ENCODE measurements at regions not wholly inside any gene's neighbourhood (a gene's known extent, or its start where the extent isn't known, plus 50 kb on each side); places are given as distances from the start of the nearest gene placed in this dataset.

DNA sequence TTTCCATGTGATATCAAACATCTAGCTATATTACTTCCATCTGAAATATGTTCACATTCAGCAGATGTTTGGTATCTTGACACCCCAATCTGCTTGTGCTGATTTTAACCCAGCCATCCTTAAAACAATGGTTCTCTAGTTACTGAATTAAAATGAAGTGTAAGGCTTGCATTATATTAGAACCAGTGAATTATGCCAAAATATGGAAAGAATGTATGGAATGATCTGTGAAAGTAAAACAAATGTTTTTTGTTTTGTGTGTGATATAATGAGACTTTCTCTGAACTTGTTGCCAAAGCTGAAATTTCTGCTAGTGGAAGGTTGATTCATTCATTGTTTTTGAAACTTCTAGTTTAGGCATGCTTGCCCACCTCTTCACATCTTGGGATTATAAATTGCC lies 317.1 kb downstream of the MEX3B start:
- TF ChIP-seq, protein P1, sequence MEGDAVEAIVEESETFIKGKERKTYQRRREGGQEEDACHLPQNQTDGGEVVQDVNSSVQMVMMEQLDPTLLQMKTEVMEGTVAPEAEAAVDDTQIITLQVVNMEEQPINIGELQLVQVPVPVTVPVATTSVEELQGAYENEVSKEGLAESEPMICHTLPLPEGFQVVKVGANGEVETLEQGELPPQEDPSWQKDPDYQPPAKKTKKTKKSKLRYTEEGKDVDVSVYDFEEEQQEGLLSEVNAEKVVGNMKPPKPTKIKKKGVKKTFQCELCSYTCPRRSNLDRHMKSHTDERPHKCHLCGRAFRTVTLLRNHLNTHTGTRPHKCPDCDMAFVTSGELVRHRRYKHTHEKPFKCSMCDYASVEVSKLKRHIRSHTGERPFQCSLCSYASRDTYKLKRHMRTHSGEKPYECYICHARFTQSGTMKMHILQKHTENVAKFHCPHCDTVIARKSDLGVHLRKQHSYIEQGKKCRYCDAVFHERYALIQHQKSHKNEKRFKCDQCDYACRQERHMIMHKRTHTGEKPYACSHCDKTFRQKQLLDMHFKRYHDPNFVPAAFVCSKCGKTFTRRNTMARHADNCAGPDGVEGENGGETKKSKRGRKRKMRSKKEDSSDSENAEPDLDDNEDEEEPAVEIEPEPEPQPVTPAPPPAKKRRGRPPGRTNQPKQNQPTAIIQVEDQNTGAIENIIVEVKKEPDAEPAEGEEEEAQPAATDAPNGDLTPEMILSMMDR (IDR thresholded peaks at IDR 0.05), result no peak
- no peak for TF ChIP-seq POLR2A (IDR thresholded peaks at IDR 0.05)

All from right lobe of liver (tissue), 4 donors.